ENCODE measurements at regions not wholly inside any gene's neighbourhood (a gene's known extent, or its start where the extent isn't known, plus 50 kb on each side); places are given as distances from the start of the nearest gene placed in this dataset.

GRCh38 chr10:57699944-57700343, 567.8 kb downstream of the IPMK start:
- no peak overlapping the region for H3K4me3 ChIP-seq (replicated peaks; ENCODE audit: low read depth, low read length)
- DNase-seq (ENCODE audit: low read depth): peak; percentile 29
- TF ChIP-seq CTCF (IDR thresholded peaks at IDR 0.05; ENCODE audit: low read length, missing control alignments): no peak

- no peak overlapping the region for H3K4me3 ChIP-seq (replicated peaks; ENCODE audit: low read depth, low read length)
- peak; percentile 93 for DNase-seq (ENCODE audit: low read depth)
- TF ChIP-seq CTCF (IDR thresholded peaks at IDR 0.05; ENCODE audit: low read length, missing control alignments): no peak
These were observed 571.1 kb downstream of the IPMK start for GRCh38 chr10:57696641-57697040.

- no peak for DNase-seq (ENCODE audit: low read depth)
- H3K4me3 ChIP-seq (replicated peaks; ENCODE audit: low read depth, low read length): no peak overlapping the region
- no peak for TF ChIP-seq CTCF (IDR thresholded peaks at IDR 0.05; ENCODE audit: low read length, missing control alignments)
These were observed 572.6 kb downstream of the IPMK start for GRCh38 chr10:57694956-57695608.

- DNase-seq (ENCODE audit: low read depth): peak; percentile 94
These were observed 575.3 kb downstream of the IPMK start for GRCh38 chr10:57692255-57692980.

GRCh38 chr10:57689596-57690297, 577.9 kb downstream of the IPMK start:
- no peak for DNase-seq (ENCODE audit: low read depth)
- no peak overlapping the region for H3K4me3 ChIP-seq (replicated peaks; ENCODE audit: low read depth, low read length)
- TF ChIP-seq CTCF (IDR thresholded peaks at IDR 0.05; ENCODE audit: low read length, missing control alignments): no peak

More at GRCh38 chr10:57692255-57692980, 575.3 kb downstream of the IPMK start:
- no peak overlapping the region for H3K4me3 ChIP-seq (replicated peaks; ENCODE audit: low read depth, low read length)
- no peak for TF ChIP-seq CTCF (IDR thresholded peaks at IDR 0.05; ENCODE audit: low read length, missing control alignments)

- H3K4me3 ChIP-seq (replicated peaks; ENCODE audit: low read depth, low read length): no peak overlapping the region
- no peak for DNase-seq (ENCODE audit: low read depth)
- TF ChIP-seq CTCF (IDR thresholded peaks at IDR 0.05; ENCODE audit: low read length, missing control alignments): no peak
These were observed 587.8 kb downstream of the IPMK start for GRCh38 chr10:57679916-57680315.
